ENCODE measurements at regions not wholly inside any gene's neighbourhood (a gene's known extent, or its start where the extent isn't known, plus 50 kb on each side); places are given as distances from the start of the nearest gene placed in this dataset.

GRCh38 chr2:147509821-147510220 is 335.0 kb upstream of the ACVR2A start:
- no peak for FAIRE-seq
- H3K36me3 Mint-ChIP-seq (ENCODE audit: low read depth, unreplicated experiment) = no peaks in the 10 kb centered on the region
- H3K27me3 Mint-ChIP-seq (ENCODE audit: low read depth, unreplicated experiment) = no peaks in the 10 kb centered on the region
- no peak overlapping the region for H3K9ac ChIP-seq (ENCODE audit: low read length)
- no peak overlapping the region for H3K4me2 ChIP-seq (ENCODE audit: low read length)
- no peak overlapping the region for H3K27ac Mint-ChIP-seq (ENCODE audit: unreplicated experiment)
- H3K27ac ChIP-seq (ENCODE audit: low read depth, low read length) = no peak overlapping the region
- no peak overlapping the region for H3K4me3 Mint-ChIP-seq (ENCODE audit: unreplicated experiment)
- DNase-seq (ENCODE audit: low read depth) = no peak
- no peaks in the 10 kb centered on the region for H3K36me3 ChIP-seq (ENCODE audit: insufficient read depth, low read length)
- H4K20me1 ChIP-seq (ENCODE audit: insufficient read depth, low read length) = no peaks in the 10 kb centered on the region
- H3K4me1 ChIP-seq (ENCODE audit: insufficient read depth, low read length) = no peaks in the 10 kb centered on the region
- H3K9me3 Mint-ChIP-seq (ENCODE audit: unreplicated experiment) = peaks cover 7% of the 10 kb centered on the region
- H2AFZ ChIP-seq (ENCODE audit: low read depth, low read length) = no peak overlapping the region
- no peaks in the 10 kb centered on the region for H3K79me2 ChIP-seq (ENCODE audit: insufficient read depth, low read length)
- H3K4me1 Mint-ChIP-seq (ENCODE audit: low read depth, unreplicated experiment) = peaks cover 13% of the 10 kb centered on the region
- H3K9me3 ChIP-seq (ENCODE audit: insufficient read depth, low read depth, low read length) = no peaks in the 10 kb centered on the region
- H3K27me3 ChIP-seq (ENCODE audit: insufficient read depth, low read length) = no peaks in the 10 kb centered on the region
- TF ChIP-seq CTCF (IDR thresholded peaks at IDR 0.05; ENCODE audit: insufficient read depth, low read depth, low read length) (no peak), EZH2 (IDR thresholded peaks at IDR 0.05; ENCODE audit: insufficient read depth, low read length) (no peak)
- H3K4me3 ChIP-seq (ENCODE audit: insufficient read depth, low read depth, low read length) = no peak overlapping the region

- Histone ChIP-seq H3K27me3 (ENCODE audit: insufficient read depth, low read length) (no peaks in the 10 kb centered on the region), H3K9ac (ENCODE audit: low read length) (no peak overlapping the region), H2AFZ (ENCODE audit: low read depth, low read length) (no peak overlapping the region), H4K20me1 (ENCODE audit: insufficient read depth, low read length) (no peaks in the 10 kb centered on the region), H3K4me2 (ENCODE audit: low read length) (no peak overlapping the region), H3K4me1 (ENCODE audit: insufficient read depth, low read length) (no peaks in the 10 kb centered on the region), H3K27ac (ENCODE audit: low read depth, low read length) (no peak overlapping the region), H3K4me3 (ENCODE audit: insufficient read depth, low read depth, low read length) (no peak overlapping the region), H3K9me3 (ENCODE audit: insufficient read depth, low read depth, low read length) (no peaks in the 10 kb centered on the region), H3K36me3 (ENCODE audit: insufficient read depth, low read length) (no peaks in the 10 kb centered on the region), H3K79me2 (ENCODE audit: insufficient read depth, low read length) (no peaks in the 10 kb centered on the region)
- Mint-ChIP-seq H3K36me3 (ENCODE audit: low read depth, unreplicated experiment) (no peaks in the 10 kb centered on the region), H3K9me3 (ENCODE audit: unreplicated experiment) (peaks cover 4% of the 10 kb centered on the region), H3K27me3 (ENCODE audit: low read depth, unreplicated experiment) (no peaks in the 10 kb centered on the region), H3K4me3 (ENCODE audit: unreplicated experiment) (no peak overlapping the region), H3K27ac (ENCODE audit: unreplicated experiment) (no peak overlapping the region), H3K4me1 (ENCODE audit: low read depth, unreplicated experiment) (peaks cover 9% of the 10 kb centered on the region)
- TF ChIP-seq EZH2 (IDR thresholded peaks at IDR 0.05; ENCODE audit: insufficient read depth, low read length) = no peak
- TF ChIP-seq CTCF (IDR thresholded peaks at IDR 0.05; ENCODE audit: insufficient read depth, low read depth, low read length) = no peak
- DNase-seq (ENCODE audit: low read depth) (no peak), FAIRE-seq (no peak)
Observed at GRCh38 chr2:147506889-147507288, 337.9 kb upstream of the ACVR2A start.

- Histone ChIP-seq H4K20me1 (ENCODE audit: insufficient read depth, low read length) (no peaks in the 10 kb centered on the region), H3K4me2 (ENCODE audit: low read length) (no peak overlapping the region), H3K9ac (ENCODE audit: low read length) (no peak overlapping the region), H3K4me1 (ENCODE audit: insufficient read depth, low read length) (no peaks in the 10 kb centered on the region), H3K36me3 (ENCODE audit: insufficient read depth, low read length) (no peaks in the 10 kb centered on the region), H2AFZ (ENCODE audit: low read depth, low read length) (no peak overlapping the region), H3K27me3 (ENCODE audit: insufficient read depth, low read length) (no peaks in the 10 kb centered on the region), H3K79me2 (ENCODE audit: insufficient read depth, low read length) (no peaks in the 10 kb centered on the region), H3K4me3 (ENCODE audit: insufficient read depth, low read depth, low read length) (no peak overlapping the region), H3K9me3 (ENCODE audit: insufficient read depth, low read depth, low read length) (no peaks in the 10 kb centered on the region), H3K27ac (ENCODE audit: low read depth, low read length) (no peak overlapping the region)
- H3K4me3 Mint-ChIP-seq (ENCODE audit: unreplicated experiment) = no peak overlapping the region
- FAIRE-seq = no peak
- no peak for DNase-seq (ENCODE audit: low read depth)
- TF ChIP-seq CTCF (IDR thresholded peaks at IDR 0.05; ENCODE audit: insufficient read depth, low read depth, low read length) (no peak), EZH2 (IDR thresholded peaks at IDR 0.05; ENCODE audit: insufficient read depth, low read length) (no peak)
- peaks cover 2% of the 10 kb centered on the region for H3K4me1 Mint-ChIP-seq (ENCODE audit: low read depth, unreplicated experiment)
- no peaks in the 10 kb centered on the region for H3K36me3 Mint-ChIP-seq (ENCODE audit: low read depth, unreplicated experiment)
- H3K27ac Mint-ChIP-seq (ENCODE audit: unreplicated experiment) = no peak overlapping the region
- no peaks in the 10 kb centered on the region for H3K27me3 Mint-ChIP-seq (ENCODE audit: low read depth, unreplicated experiment)
- peaks cover under 1% of the 10 kb centered on the region for H3K9me3 Mint-ChIP-seq (ENCODE audit: unreplicated experiment)
Observed at GRCh38 chr2:147502711-147503290, 342.0 kb upstream of the ACVR2A start.

Data from astrocyte (in vitro differentiated cells and primary cell).